Left ventricle myocardium inferior (tissue), 1 donor: ENCODE measurements at regions not wholly inside any gene's neighbourhood (a gene's known extent, or its start where the extent isn't known, plus 50 kb on each side); places are given as distances from the start of the nearest gene placed in this dataset.
A peak's percentile ranks its signal among the peaks of the same experiment; 100 is the strongest.
"Not testable (repeated sequence)": the region's sequence is repeated elsewhere in the genome, so short reads cannot be mapped to it uniquely, and the experiment has no call there.

ENCODE experiments used
- DNase-seq: peaks from one replicate; pipeline ENCODE4 v3.0.0-alpha.2; 2020
- H3K27ac ChIP-seq: fragments of 200-600 bp; replicated peaks from 2 replicates; pipeline ENCODE4 v1.8.0; 2021
- H3K27me3 ChIP-seq: fragments of 200-600 bp; 2 replicates; pipeline ENCODE4 v1.8.0; 2021; ENCODE audit warnings: low read depth
- H3K36me3 ChIP-seq: fragments of 200-600 bp; 2 replicates; pipeline ENCODE4 v1.8.0; 2021
- H3K4me1 ChIP-seq: fragments of 200-600 bp; 2 replicates; pipeline ENCODE4 v1.8.0; 2021
- H3K4me3 ChIP-seq: fragments of 200-600 bp; 2 replicates; pipeline ENCODE4 v1.8.0; 2021; ENCODE audit warnings: mild to moderate bottlenecking, moderate library complexity
- H3K9me3 ChIP-seq: fragments of 200-600 bp; replicated peaks from 2 replicates; pipeline ENCODE4 v1.8.0; 2021
- CTCF ChIP-seq: fragments of 200-600 bp; IDR thresholded peaks from 2 replicates; pipeline ENCODE4 v1.8.0; 2021; ENCODE audit warnings: antibody characterized with exemption, mild to moderate bottlenecking, borderline replicate concordance
- intact Hi-C: fragments of 100-400 bp; cut with micrococcal nuclease; formaldehyde crosslinking; loops from one replicate; pipeline ENCODE4 v1.11.0; 2022
- donor health status: DM: no; HTN: yes; CAD: no; lungs with severe emphysema.

- Histone ChIP-seq H3K36me3 (no peaks in the 10 kb centered on the region), H3K4me1 (peaks cover 6% of the 10 kb centered on the region), H3K27me3 (no peaks in the 10 kb centered on the region), H3K9me3 (no peaks in the 10 kb centered on the region), H3K4me3 (no peak overlapping the region), H3K27ac (peak overlapping the region; percentile 36)
- intact Hi-C loops, result no loop called here
- TF ChIP-seq CTCF, result no peak
- no peak for DNase-seq
Measured at GRCh38 chr4:121584836-121585235, 111.9 kb downstream of the ANXA5 start.

GRCh38 chr4:121583396-121583795, 113.4 kb downstream of the ANXA5 start:
- DNase-seq, result no peak
- no peak overlapping the region for H3K4me3 ChIP-seq
- no peak overlapping the region for H3K27ac ChIP-seq
- H3K4me1 ChIP-seq, result peaks cover 8% of the 10 kb centered on the region
- H3K36me3 ChIP-seq, result no peaks in the 10 kb centered on the region
- H3K27me3 ChIP-seq, result no peaks in the 10 kb centered on the region
- intact Hi-C loops, result no loop called here
- H3K9me3 ChIP-seq, result no peaks in the 10 kb centered on the region
- no peak for TF ChIP-seq CTCF

GRCh38 chr4:121582296-121582695, 114.5 kb downstream of the ANXA5 start:
- Histone ChIP-seq H3K4me3 (no peak overlapping the region), H3K36me3 (no peaks in the 10 kb centered on the region), H3K27ac (no peak overlapping the region), H3K27me3 (no peaks in the 10 kb centered on the region), H3K9me3 (no peaks in the 10 kb centered on the region), H3K4me1 (peaks cover 8% of the 10 kb centered on the region)
- no peak for DNase-seq
- intact Hi-C loops, result no loop called here
- TF ChIP-seq CTCF, result no peak

GRCh38 chr4:121575392-121575791, 121.4 kb downstream of the ANXA5 start:
- H3K27ac ChIP-seq, DNase-seq, H3K4me3 ChIP-seq, H3K36me3 ChIP-seq, intact Hi-C loops, H3K9me3 ChIP-seq, H3K27me3 ChIP-seq, H3K4me1 ChIP-seq: not testable (repeated sequence)

GRCh38 chr4:121574618-121575017, 122.2 kb downstream of the ANXA5 start:
- Histone ChIP-seq H3K4me3 (no peak overlapping the region), H3K9me3 (peaks cover 3% of the 10 kb centered on the region), H3K27ac (no peak overlapping the region), H3K36me3 (no peaks in the 10 kb centered on the region), H3K27me3 (no peaks in the 10 kb centered on the region), H3K4me1 (no peaks in the 10 kb centered on the region)
- intact Hi-C loops, result no loop called here
- DNase-seq, result no peak
- TF ChIP-seq CTCF, result no peak

GRCh38 chr4:121567748-121568147, 129.0 kb downstream of the ANXA5 start:
- Histone ChIP-seq H3K36me3 (no peaks in the 10 kb centered on the region), H3K4me3 (no peak overlapping the region), H3K27me3 (no peaks in the 10 kb centered on the region), H3K4me1 (no peaks in the 10 kb centered on the region), H3K27ac (no peak overlapping the region), H3K9me3 (peaks cover 3% of the 10 kb centered on the region)
- DNase-seq, result no peak
- intact Hi-C loops, result no loop called here
- no peak for TF ChIP-seq CTCF
